22Rv1 (cell line): ENCODE measurements at regions not wholly inside any gene's neighbourhood (a gene's known extent, or its start where the extent isn't known, plus 50 kb on each side); places are given as distances from the start of the nearest gene placed in this dataset.

ENCODE experiments used
- H3K27ac ChIP-seq: fragments of 450-650 bp; 2 replicates; pipeline ENCODE4 v1.5.1; 2017
- CTCF ChIP-seq: fragments of 450-650 bp; IDR thresholded peaks from 2 replicates; pipeline ENCODE4 v1.5.1; 2017; ENCODE audit warnings: mild to moderate bottlenecking
- ZFX ChIP-seq: fragments of 450-650 bp; IDR thresholded peaks from 2 replicates; pipeline ENCODE4 v1.6.1; 2017; ENCODE audit warnings: antibody characterized with exemption, borderline replicate concordance

DNA sequence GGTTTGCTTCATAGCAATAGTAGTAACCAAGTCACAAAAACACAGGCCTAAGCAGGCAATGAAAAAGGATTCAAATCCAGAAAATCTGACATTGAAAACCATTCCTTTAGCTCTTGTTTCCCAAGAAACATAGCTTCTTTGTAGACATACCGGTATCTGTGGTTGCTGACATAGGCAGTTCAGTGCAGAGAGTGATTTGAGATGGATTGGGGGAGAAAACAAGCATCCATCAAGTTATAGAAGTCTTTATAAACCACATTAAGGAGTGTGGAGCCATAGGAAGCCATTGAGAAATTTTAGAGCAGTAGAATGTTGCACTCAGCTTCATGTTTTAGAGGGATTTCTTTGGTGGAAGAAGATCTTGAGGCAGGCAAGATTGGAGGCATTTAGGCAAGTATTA is 91.2 kb upstream of the MARCKS start:
- no peak overlapping the region for H3K27ac ChIP-seq
- TF ChIP-seq ZFX (no peak), CTCF (no peak)

DNA sequence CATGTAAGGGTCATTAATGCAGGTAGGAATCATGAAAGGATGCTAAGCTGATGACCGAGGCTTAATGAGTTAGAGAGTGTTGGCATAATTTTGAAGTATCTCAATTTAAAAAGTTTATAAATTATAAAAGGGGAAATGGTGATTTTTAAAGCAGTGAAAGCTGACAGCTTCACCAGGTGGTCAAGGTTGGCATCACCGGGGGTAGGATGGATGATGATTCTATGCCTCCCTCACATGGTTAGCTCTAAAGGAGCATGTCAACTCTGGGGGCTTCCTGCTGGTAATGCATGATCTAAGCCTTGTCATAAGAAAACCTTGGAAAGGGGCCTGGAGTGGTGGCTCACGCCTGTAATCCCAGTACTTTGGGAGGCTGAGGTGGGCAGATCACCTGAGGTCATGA is 89.2 kb upstream of the MARCKS start:
- TF ChIP-seq ZFX (no peak), CTCF (no peak)
- no peak overlapping the region for H3K27ac ChIP-seq

DNA sequence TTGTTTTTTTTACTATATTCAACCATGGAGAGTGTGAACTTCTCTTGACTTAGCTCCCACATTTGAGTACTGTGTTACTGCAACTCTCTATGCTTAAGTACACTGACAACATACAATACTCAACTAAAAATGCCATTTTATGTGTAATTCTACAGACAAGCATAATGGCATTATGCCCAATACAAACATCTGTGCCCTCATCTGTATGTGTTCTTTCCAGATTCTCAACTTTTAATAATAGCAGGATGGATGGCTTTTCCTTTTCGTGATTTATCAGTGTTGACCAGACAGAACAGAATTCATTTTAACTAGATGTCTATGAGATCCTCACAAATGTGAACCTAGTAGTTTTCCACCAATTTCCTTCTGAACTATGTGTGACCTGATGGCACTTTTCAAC is 84.2 kb upstream of the MARCKS start:
- TF ChIP-seq ZFX (no peak), CTCF (no peak)
- H3K27ac ChIP-seq = no peak overlapping the region

DNA sequence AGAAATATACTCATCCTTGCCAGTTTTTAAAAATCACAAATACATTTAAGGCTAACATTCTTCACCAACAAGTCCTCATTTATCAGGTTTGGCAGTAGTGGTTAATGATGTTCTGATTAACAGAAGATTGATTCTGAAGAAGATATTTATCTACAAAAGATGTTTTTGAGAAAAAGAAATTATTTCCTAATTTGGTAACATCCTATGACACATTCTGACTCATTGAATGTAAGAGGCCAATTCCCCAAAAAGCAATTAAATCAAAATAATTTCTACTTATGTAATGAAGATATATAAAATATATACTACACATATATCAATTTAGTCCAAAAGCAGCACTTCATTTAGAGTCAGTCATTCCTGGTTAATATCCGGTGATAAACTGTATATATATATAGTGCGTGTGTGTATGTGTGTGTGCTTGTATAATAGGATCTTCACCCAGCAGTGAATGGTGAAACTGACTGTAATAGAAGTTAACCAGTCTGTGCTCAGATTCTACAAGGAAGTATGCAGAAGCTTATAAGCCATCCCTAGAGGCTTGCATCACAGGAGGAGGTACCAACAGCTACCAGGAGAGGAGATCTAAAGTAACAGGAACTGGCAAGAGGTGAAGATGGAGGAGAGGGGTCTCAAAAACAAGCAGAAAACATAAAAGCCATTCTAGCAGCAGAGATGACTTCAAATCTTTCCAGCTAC is 82.9 kb upstream of the MARCKS start:
- TF ChIP-seq CTCF = no peak
- no peak for TF ChIP-seq ZFX
- H3K27ac ChIP-seq = no peak overlapping the region

GRCh38 chr6:113776998-113777397 is 80.1 kb upstream of the MARCKS start:
- no peak for TF ChIP-seq CTCF
- TF ChIP-seq ZFX = no peak

GRCh38 chr6:113777601-113778000 is 79.5 kb upstream of the MARCKS start:
- TF ChIP-seq CTCF (no peak), ZFX (no peak)
- H3K27ac ChIP-seq = no peak overlapping the region

More at GRCh38 chr6:113776998-113777397, 80.1 kb upstream of the MARCKS start:
- H3K27ac ChIP-seq = no peak overlapping the region

GRCh38 chr6:113779656-113780055 is 77.5 kb upstream of the MARCKS start:
- no peak overlapping the region for H3K27ac ChIP-seq
- TF ChIP-seq CTCF (no peak), ZFX (no peak)
